Stimulated activated naive CD8-positive, alpha-beta T cell treated with anti-CD3 and anti-CD28 coated beads, Interleukin-15, Interleukin-2, amounts not matched to agents 100 ng/mL and 50 ng/mL, for 24 hours (primary cell): ENCODE measurements at regions not wholly inside any gene's neighbourhood (a gene's known extent, or its start where the extent isn't known, plus 50 kb on each side); places are given as distances from the start of the nearest gene placed in this dataset.

Source experiments
- H3K27ac Mint-ChIP-seq: one replicate; pipeline ENCODE4 v1.8.0; 2021; ENCODE audit warnings: mild to moderate bottlenecking, mixed read lengths
- H3K27me3 Mint-ChIP-seq: one replicate; pipeline ENCODE4 v1.8.0; 2021; ENCODE audit warnings: mixed read lengths
- H3K36me3 Mint-ChIP-seq: one replicate; pipeline ENCODE4 v1.8.0; 2021; ENCODE audit warnings: low read depth, mixed read lengths
- H3K4me1 Mint-ChIP-seq: one replicate; pipeline ENCODE4 v1.8.0; 2021; ENCODE audit warnings: low read depth, mixed read lengths
- H3K4me3 Mint-ChIP-seq: one replicate; pipeline ENCODE4 v1.8.0; 2021; ENCODE audit warnings: mild to moderate bottlenecking, mixed read lengths
- H3K9me3 Mint-ChIP-seq: one replicate; pipeline ENCODE4 v1.8.0; 2021; ENCODE audit warnings: mixed read lengths

DNA sequence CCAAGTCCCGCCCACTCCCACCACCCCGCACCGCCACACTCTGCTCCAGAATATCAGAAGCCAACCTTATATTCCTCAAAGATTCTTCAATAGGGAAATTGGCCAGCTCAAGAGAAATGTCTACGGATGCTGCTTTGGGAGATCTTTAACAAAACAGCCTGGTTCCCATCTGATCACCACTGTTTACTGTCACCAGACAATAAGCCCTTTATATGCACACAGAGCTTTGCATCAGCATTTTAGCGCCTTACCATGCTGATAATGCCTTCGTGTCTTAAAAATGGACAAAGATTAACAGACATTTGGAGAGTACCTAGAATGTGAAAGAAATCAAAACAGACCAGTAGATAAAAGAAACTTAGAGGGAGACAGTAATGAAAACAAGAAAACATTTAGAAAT, 141.7 kb upstream of the SYT6 start:
- H3K36me3 Mint-ChIP-seq: no peaks in the 10 kb centered on the region

GRCh38 chr1:114292835-114293234, 139.2 kb upstream of the SYT6 start:
- Mint-ChIP-seq H3K36me3 (no peaks in the 10 kb centered on the region), H3K27ac (no peak overlapping the region), H3K4me3 (no peak overlapping the region)

More for the DNA sequence above, 141.7 kb upstream of the SYT6 start:
- Mint-ChIP-seq H3K4me3 (no peak overlapping the region), H3K4me1 (no peaks in the 10 kb centered on the region), H3K27me3 (no peaks in the 10 kb centered on the region), H3K9me3 (no peaks in the 10 kb centered on the region), H3K27ac (no peak overlapping the region)

GRCh38 chr1:114292194-114292593, 138.5 kb upstream of the SYT6 start:
- H3K4me3 Mint-ChIP-seq: no peak overlapping the region
- H3K27ac Mint-ChIP-seq: no peak overlapping the region
- no peaks in the 10 kb centered on the region for H3K9me3 Mint-ChIP-seq
- H3K27me3 Mint-ChIP-seq: no peaks in the 10 kb centered on the region
- H3K4me1 Mint-ChIP-seq: no peaks in the 10 kb centered on the region
- H3K36me3 Mint-ChIP-seq: no peaks in the 10 kb centered on the region

More at GRCh38 chr1:114292835-114293234, 139.2 kb upstream of the SYT6 start:
- H3K9me3 Mint-ChIP-seq: no peaks in the 10 kb centered on the region
- no peaks in the 10 kb centered on the region for H3K4me1 Mint-ChIP-seq
- H3K27me3 Mint-ChIP-seq: no peaks in the 10 kb centered on the region

DNA sequence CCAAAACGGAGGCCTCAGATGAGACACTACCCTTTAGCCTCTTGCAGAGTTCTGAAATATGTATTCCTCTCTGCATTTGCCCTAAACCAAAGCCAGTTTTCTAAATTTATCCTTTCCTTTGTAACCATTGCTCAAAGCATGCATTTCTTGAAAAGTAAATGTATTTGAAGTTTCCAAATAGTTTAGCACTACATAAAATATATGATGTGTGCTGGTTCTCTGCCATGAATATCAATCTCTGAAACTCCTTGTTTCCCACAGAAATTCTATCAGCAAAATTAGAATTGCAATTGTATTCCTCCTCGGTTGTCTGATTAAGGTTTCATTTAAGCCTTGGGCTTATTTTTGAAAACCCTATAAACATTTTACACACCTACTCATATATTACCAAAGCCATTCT, 137.1 kb upstream of the SYT6 start:
- H3K4me3 Mint-ChIP-seq: no peak overlapping the region
- no peaks in the 10 kb centered on the region for H3K4me1 Mint-ChIP-seq
- H3K9me3 Mint-ChIP-seq: no peaks in the 10 kb centered on the region
- no peak overlapping the region for H3K27ac Mint-ChIP-seq
- no peaks in the 10 kb centered on the region for H3K36me3 Mint-ChIP-seq
- H3K27me3 Mint-ChIP-seq: no peaks in the 10 kb centered on the region

DNA sequence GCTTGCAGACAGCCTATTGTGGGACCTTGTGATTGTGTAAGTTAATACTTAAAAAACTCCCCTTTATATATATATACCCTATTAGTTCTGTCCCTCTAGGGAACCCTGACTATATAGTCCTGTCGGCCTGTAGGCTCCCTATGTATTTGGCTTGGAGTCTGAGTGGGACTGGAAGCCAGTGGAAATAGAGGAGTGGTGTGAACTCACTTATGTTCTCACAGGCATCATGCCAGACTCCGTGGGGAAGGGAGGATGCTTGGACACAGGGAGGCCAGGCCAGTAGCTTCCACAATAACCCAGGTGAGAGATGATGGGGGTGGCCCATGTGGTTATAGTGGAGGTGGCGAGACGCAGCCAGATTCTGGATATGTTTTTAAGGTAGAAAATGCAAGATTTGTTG, 136.7 kb upstream of the SYT6 start:
- Mint-ChIP-seq H3K27ac (no peak overlapping the region), H3K4me1 (no peaks in the 10 kb centered on the region), H3K9me3 (no peaks in the 10 kb centered on the region), H3K4me3 (no peak overlapping the region), H3K36me3 (no peaks in the 10 kb centered on the region), H3K27me3 (no peaks in the 10 kb centered on the region)

- Mint-ChIP-seq H3K9me3 (no peaks in the 10 kb centered on the region), H3K4me1 (no peaks in the 10 kb centered on the region), H3K27me3 (no peaks in the 10 kb centered on the region), H3K27ac (no peak overlapping the region), H3K36me3 (no peaks in the 10 kb centered on the region), H3K4me3 (no peak overlapping the region)
These were observed 136.2 kb upstream of the SYT6 start for GRCh38 chr1:114289824-114290223.

DNA sequence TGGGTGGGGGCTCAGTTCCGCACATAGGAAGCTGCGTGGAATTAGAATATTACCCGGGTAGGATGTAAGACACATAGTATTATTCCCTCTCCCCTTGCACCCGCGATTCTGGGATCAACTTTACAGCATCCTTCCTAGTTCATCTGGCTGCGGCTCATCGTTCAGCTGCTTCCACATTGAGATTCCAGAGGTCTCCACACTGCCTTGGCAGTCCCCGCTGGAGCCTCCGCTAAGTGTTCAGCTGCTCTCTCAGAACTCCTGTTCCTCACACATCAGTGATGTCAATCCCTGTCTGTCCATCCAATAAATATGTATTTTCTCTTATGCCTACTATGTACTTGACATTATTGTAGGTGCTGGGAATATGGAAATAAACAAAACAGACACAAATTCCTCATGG, 135.6 kb upstream of the SYT6 start:
- no peaks in the 10 kb centered on the region for H3K27me3 Mint-ChIP-seq
- no peaks in the 10 kb centered on the region for H3K9me3 Mint-ChIP-seq
- no peak overlapping the region for H3K4me3 Mint-ChIP-seq
- no peak overlapping the region for H3K27ac Mint-ChIP-seq
- no peaks in the 10 kb centered on the region for H3K36me3 Mint-ChIP-seq
- no peaks in the 10 kb centered on the region for H3K4me1 Mint-ChIP-seq

DNA sequence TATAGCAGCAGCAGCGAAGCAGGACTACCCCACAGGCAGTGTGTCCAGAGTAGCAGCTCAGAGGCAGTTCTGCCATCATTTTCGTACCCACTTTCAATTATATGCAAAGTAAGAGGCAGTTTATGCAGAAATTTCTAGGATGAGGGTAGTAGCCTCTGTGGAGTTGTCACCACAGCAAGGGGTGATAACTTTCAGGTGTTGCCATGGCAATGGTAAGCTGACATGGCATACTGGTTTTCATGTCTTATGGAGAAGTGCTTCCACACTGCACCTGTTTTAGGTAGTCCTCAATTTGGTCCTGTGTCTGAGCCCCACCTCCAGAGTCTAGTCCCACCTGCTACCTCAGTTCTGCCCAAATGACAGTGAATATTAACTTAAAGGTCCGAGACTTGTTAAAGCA, 133.3 kb upstream of the SYT6 start:
- H3K27ac Mint-ChIP-seq: no peak overlapping the region
- no peaks in the 10 kb centered on the region for H3K9me3 Mint-ChIP-seq
- H3K4me1 Mint-ChIP-seq: peaks cover under 1% of the 10 kb centered on the region
- H3K4me3 Mint-ChIP-seq: no peak overlapping the region
- H3K36me3 Mint-ChIP-seq: no peaks in the 10 kb centered on the region
- peaks cover 5% of the 10 kb centered on the region for H3K27me3 Mint-ChIP-seq

DNA sequence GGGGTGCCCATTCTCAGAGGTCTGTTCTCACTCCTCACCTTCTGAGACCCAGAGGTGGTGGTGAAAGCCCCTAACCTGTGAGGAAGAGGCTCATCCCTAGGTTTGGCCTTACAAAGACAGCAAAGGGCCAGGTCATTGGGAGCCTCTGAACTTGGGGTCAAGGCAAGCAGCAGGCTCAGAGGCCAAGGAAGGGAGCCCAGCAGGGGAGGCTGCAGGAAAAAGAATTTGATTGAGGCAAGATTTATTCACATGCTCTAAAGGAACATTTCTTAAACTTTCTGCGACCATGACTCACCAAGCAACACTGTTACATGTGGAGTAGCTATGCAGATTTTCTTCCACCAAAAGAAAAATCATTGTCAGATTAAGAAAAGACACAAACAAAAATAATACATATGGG, 132.5 kb upstream of the SYT6 start:
- Mint-ChIP-seq H3K27ac (no peak overlapping the region), H3K36me3 (no peaks in the 10 kb centered on the region), H3K9me3 (peaks cover 5% of the 10 kb centered on the region), H3K4me1 (peaks cover 7% of the 10 kb centered on the region), H3K27me3 (peaks cover 5% of the 10 kb centered on the region), H3K4me3 (no peak overlapping the region)

DNA sequence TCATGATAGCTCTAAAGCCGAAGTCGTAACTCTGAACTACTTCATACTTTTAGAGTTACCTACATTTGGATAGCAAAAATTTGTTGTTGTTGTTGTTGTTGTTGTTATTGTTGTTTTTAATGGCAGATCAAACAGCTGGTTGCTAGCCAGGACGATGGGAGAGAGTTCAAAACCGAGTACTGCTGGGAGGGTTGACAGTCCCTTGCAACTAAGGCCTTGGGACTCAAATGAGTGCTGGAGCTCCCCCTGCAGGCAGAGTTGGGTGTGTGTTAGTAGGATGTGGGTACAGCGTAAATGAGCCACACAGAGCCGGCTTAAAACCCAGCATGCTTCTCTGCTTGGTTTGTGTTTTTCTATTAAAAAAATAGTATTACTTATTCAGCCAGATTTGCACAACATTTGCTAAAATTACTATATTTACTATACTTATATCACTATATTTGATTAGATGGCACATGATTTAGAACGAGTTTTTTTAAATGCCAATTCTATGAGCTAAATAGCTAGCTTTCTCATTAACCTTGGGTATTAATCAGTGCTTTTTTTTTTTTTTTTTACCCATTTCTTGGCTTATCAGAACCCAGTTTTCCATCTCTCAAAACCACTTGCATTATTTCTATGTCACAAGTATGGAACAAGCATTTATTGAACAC, 129.2 kb upstream of the SYT6 start:
- H3K27me3 Mint-ChIP-seq: peaks cover 5% of the 10 kb centered on the region
- H3K4me3 Mint-ChIP-seq: no peak overlapping the region
- peaks cover 7% of the 10 kb centered on the region for H3K4me1 Mint-ChIP-seq
- H3K9me3 Mint-ChIP-seq: peaks cover 5% of the 10 kb centered on the region
- H3K36me3 Mint-ChIP-seq: no peaks in the 10 kb centered on the region
- no peak overlapping the region for H3K27ac Mint-ChIP-seq

DNA sequence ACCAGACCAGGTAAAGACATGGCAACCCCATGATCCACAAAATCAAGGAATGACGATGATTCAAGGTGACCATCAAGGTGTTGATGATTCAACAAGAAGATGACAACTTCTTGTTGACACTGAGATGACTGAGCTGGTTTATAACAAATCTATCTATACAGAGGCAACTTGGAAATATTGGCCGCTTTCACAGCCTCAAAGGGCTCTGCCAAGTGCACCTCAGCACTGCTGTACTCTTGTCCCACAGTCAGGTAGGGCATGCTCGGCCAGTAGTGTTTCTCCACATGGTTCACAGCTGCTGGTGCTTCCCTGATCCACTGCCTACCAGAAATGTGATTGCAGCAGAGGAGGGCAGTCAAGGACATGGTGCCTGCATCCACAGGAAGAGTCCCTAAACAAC, 125.2 kb upstream of the SYT6 start:
- H3K36me3 Mint-ChIP-seq: no peaks in the 10 kb centered on the region
- H3K27me3 Mint-ChIP-seq: peaks cover 5% of the 10 kb centered on the region
- no peak overlapping the region for H3K4me3 Mint-ChIP-seq
- H3K4me1 Mint-ChIP-seq: peaks cover 7% of the 10 kb centered on the region
- H3K27ac Mint-ChIP-seq: no peak overlapping the region
- H3K9me3 Mint-ChIP-seq: peaks cover 5% of the 10 kb centered on the region

DNA sequence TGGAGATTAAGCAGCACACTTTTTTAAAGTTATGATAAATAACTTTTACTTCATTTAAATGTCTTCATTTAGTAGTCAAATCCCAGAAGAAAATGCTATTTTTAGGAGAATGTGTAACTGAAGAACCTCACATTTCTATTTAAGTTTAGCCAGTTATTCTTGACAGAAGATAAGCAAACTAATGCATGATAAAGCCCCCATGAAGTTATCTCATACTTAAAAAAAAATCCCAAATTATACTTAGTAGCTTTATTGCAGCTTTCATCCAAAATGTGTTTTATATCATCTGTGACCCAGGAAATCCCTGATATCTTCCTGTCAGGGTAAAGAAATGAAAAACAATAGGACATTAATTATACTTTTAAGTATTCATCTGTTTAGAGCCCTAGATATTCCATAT, 124.8 kb upstream of the SYT6 start:
- Mint-ChIP-seq H3K27me3 (peaks cover 2% of the 10 kb centered on the region), H3K27ac (no peak overlapping the region), H3K9me3 (peaks cover 5% of the 10 kb centered on the region), H3K4me1 (peaks cover 7% of the 10 kb centered on the region), H3K36me3 (no peaks in the 10 kb centered on the region), H3K4me3 (no peak overlapping the region)

- Mint-ChIP-seq H3K9me3 (no peaks in the 10 kb centered on the region), H3K4me3 (no peak overlapping the region), H3K27me3 (no peaks in the 10 kb centered on the region), H3K27ac (no peak overlapping the region), H3K4me1 (no peaks in the 10 kb centered on the region), H3K36me3 (no peaks in the 10 kb centered on the region)
These were observed 121.1 kb upstream of the SYT6 start for GRCh38 chr1:114274621-114275317.

GRCh38 chr1:114272593-114272992, 118.9 kb upstream of the SYT6 start:
- no peak overlapping the region for H3K27ac Mint-ChIP-seq
- no peaks in the 10 kb centered on the region for H3K4me1 Mint-ChIP-seq
- no peaks in the 10 kb centered on the region for H3K9me3 Mint-ChIP-seq
- no peaks in the 10 kb centered on the region for H3K36me3 Mint-ChIP-seq
- H3K27me3 Mint-ChIP-seq: no peaks in the 10 kb centered on the region
- H3K4me3 Mint-ChIP-seq: no peak overlapping the region

GRCh38 chr1:114270718-114271117, 117.0 kb upstream of the SYT6 start:
- Mint-ChIP-seq H3K4me3 (no peak overlapping the region), H3K36me3 (no peaks in the 10 kb centered on the region), H3K4me1 (no peaks in the 10 kb centered on the region), H3K9me3 (no peaks in the 10 kb centered on the region), H3K27me3 (peaks cover 12% of the 10 kb centered on the region), H3K27ac (no peak overlapping the region)

DNA sequence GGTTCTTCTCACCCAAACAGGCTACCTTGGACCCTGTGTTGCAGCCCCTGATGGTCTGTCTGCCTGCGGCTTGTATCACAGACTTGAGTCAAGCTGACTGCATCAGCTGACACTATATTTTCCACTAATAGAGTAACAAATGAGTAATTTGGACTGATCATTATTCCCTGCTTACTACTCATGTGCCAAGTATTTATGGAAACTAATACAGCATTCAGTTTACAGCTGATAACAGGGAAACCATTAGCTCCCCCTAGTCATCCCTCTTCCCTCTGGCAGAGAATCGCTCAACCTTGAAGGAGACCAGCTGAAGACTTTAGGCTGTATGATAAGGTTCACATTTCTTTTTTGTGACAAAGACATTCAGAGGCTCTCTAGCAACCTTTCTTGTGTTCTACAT, 116.6 kb upstream of the SYT6 start:
- Mint-ChIP-seq H3K4me3 (no peak overlapping the region), H3K36me3 (no peaks in the 10 kb centered on the region), H3K4me1 (no peaks in the 10 kb centered on the region), H3K27ac (no peak overlapping the region), H3K9me3 (no peaks in the 10 kb centered on the region), H3K27me3 (peaks cover 12% of the 10 kb centered on the region)
